Prostate gland (tissue), 2 donors: ENCODE measurements at regions not wholly inside any gene's neighbourhood (a gene's known extent, or its start where the extent isn't known, plus 50 kb on each side); places are given as distances from the start of the nearest gene placed in this dataset.

Experiments
- CTCF ChIP-seq, 4 experiments: fragments of 200-600 bp in 2 of 4; fragments of 450-650 bp in 2 of 4; sonication (generic) in 2 of 4; IDR thresholded peaks; 1 replicate in 3 of 4; 2 replicates in 1 of 4; pipeline ENCODE4 v1.5.1; 2016 to 2019; ENCODE audit warnings: antibody characterized with exemption in 4 of 4, mild to moderate bottlenecking in 2 of 4, moderate library complexity in 2 of 4
- POLR2AphosphoS5 ChIP-seq: sonication (generic); formaldehyde crosslinking; IDR thresholded peaks from one replicate; pipeline ENCODE4 v1.6.1; 2017; ENCODE audit warnings: antibody characterized with exemption

GRCh38 chr9:84076384-84076783 lies 95.8 kb downstream of the RMI1 start:
- TF ChIP-seq CTCF (IDR thresholded peaks at IDR 0.05) (no peak), POLR2AphosphoS5 (no peak)
